HPDE6-E6E7 (cell line): ENCODE measurements at regions not wholly inside any gene's neighbourhood (a gene's known extent, or its start where the extent isn't known, plus 50 kb on each side); places are given as distances from the start of the nearest gene placed in this dataset.
A peak's percentile ranks its signal among the peaks of the same experiment; 100 is the strongest.

Experiments used
- DNase-seq: peaks from one replicate; pipeline ENCODE4 v3.0.0; 2011; ENCODE audit warnings: missing footprints; ENCODE audit errors: extremely low spot score

GRCh38 chr4:60002603-60003337 is 1197.4 kb upstream of the ADGRL3 start:
- no peak for DNase-seq

- DNase-seq, result no peak
Observed at GRCh38 chr4:60013464-60014184, 1186.5 kb upstream of the ADGRL3 start.

- DNase-seq, result no peak
Observed at GRCh38 chr4:60016971-60017370, 1183.2 kb upstream of the ADGRL3 start.

GRCh38 chr4:60019180-60019579 is 1180.9 kb upstream of the ADGRL3 start:
- DNase-seq, result no peak

- DNase-seq, result no peak
Observed at GRCh38 chr4:60019946-60020345, 1180.2 kb upstream of the ADGRL3 start.

- DNase-seq, result no peak
Observed at GRCh38 chr4:60020389-60020788, 1179.7 kb upstream of the ADGRL3 start.

- DNase-seq, result no peak
Observed at GRCh38 chr4:60033826-60034225, 1166.3 kb upstream of the ADGRL3 start.

GRCh38 chr4:60034361-60034760 is 1165.8 kb upstream of the ADGRL3 start:
- no peak for DNase-seq

- DNase-seq, result peak; percentile 1
Observed at GRCh38 chr4:60039908-60040307, 1160.2 kb upstream of the ADGRL3 start.

GRCh38 chr4:60042231-60042652 is 1157.9 kb upstream of the ADGRL3 start:
- no peak for DNase-seq

- no peak for DNase-seq
Observed at GRCh38 chr4:60042941-60043340, 1157.2 kb upstream of the ADGRL3 start.

- no peak for DNase-seq
Observed at GRCh38 chr4:60078984-60079383, 1121.1 kb upstream of the ADGRL3 start.

GRCh38 chr4:60081839-60082238 is 1118.3 kb upstream of the ADGRL3 start:
- DNase-seq, result no peak

GRCh38 chr4:60088807-60089486 is 1111.2 kb upstream of the ADGRL3 start:
- no peak for DNase-seq

GRCh38 chr4:60089546-60090273 is 1110.4 kb upstream of the ADGRL3 start:
- DNase-seq, result no peak

- DNase-seq, result no peak
Observed at GRCh38 chr4:60096676-60097075, 1103.5 kb upstream of the ADGRL3 start.

- DNase-seq, result no peak
Observed at GRCh38 chr4:60116592-60116991, 1083.5 kb upstream of the ADGRL3 start.

- DNase-seq, result no peak
Observed at GRCh38 chr4:60117726-60118323, 1082.3 kb upstream of the ADGRL3 start.

GRCh38 chr4:60122820-60123219 is 1077.3 kb upstream of the ADGRL3 start:
- DNase-seq, result no peak

- DNase-seq, result no peak
Observed at GRCh38 chr4:60128888-60129287, 1071.2 kb upstream of the ADGRL3 start.

- no peak for DNase-seq
Observed at GRCh38 chr4:60129740-60130139, 1070.4 kb upstream of the ADGRL3 start.

- no peak for DNase-seq
Observed at GRCh38 chr4:60133375-60133774, 1066.8 kb upstream of the ADGRL3 start.
